T1000 (cell line): ENCODE measurements at regions not wholly inside any gene's neighbourhood (a gene's known extent, or its start where the extent isn't known, plus 50 kb on each side); places are given as distances from the start of the nearest gene placed in this dataset.
"Not testable (repeated sequence)": the region's sequence is repeated elsewhere in the genome, so short reads cannot be mapped to it uniquely, and the experiment has no call there.

Source experiments
- DNase-seq: peaks from one replicate; lab custom pipeline; 2025; ENCODE audit warnings: mixed read lengths; lab: John Stamatoyannopoulos, UW

GRCh38 chr15:85264614-85265190, 115.7 kb upstream of the AKAP13 start:
- DNase-seq: not testable (repeated sequence)

GRCh38 chr15:85267158-85267857, 113.1 kb upstream of the AKAP13 start:
- DNase-seq: not testable (repeated sequence)

GRCh38 chr15:85274315-85275050, 105.9 kb upstream of the AKAP13 start:
- no peak for DNase-seq

GRCh38 chr15:85276508-85276907, 103.9 kb upstream of the AKAP13 start:
- DNase-seq: no peak

- no peak for DNase-seq
These were observed 103.5 kb upstream of the AKAP13 start for GRCh38 chr15:85276921-85277320.

GRCh38 chr15:85277847-85278370, 102.5 kb upstream of the AKAP13 start:
- DNase-seq: no peak

GRCh38 chr15:85280203-85280602, 100.2 kb upstream of the AKAP13 start:
- DNase-seq: no peak

GRCh38 chr15:85281293-85281882, 99.0 kb upstream of the AKAP13 start:
- DNase-seq: no peak

GRCh38 chr15:85282504-85283115, 97.8 kb upstream of the AKAP13 start:
- peak; percentile 40 for DNase-seq

- DNase-seq: not testable (repeated sequence)
These were observed 96.6 kb upstream of the AKAP13 start for GRCh38 chr15:85283815-85284214.

GRCh38 chr15:85284497-85284896, 95.9 kb upstream of the AKAP13 start:
- DNase-seq: no peak

- peak; percentile 11 for DNase-seq
These were observed 90.6 kb upstream of the AKAP13 start for GRCh38 chr15:85289677-85290365.

- DNase-seq: not testable (repeated sequence)
These were observed 87.8 kb upstream of the AKAP13 start for GRCh38 chr15:85292583-85292982.

- DNase-seq: peak; percentile 46
These were observed 83.6 kb upstream of the AKAP13 start for GRCh38 chr15:85296615-85297402.

- no peak for DNase-seq
These were observed 82.9 kb upstream of the AKAP13 start for GRCh38 chr15:85297537-85297936.

GRCh38 chr15:85298366-85298765, 82.0 kb upstream of the AKAP13 start:
- no peak for DNase-seq

GRCh38 chr15:85298941-85299340, 81.5 kb upstream of the AKAP13 start:
- DNase-seq: no peak

- DNase-seq: no peak
These were observed 78.1 kb upstream of the AKAP13 start for GRCh38 chr15:85302271-85302670.

GRCh38 chr15:85305050-85305449, 75.4 kb upstream of the AKAP13 start:
- no peak for DNase-seq

GRCh38 chr15:85306946-85307686, 73.3 kb upstream of the AKAP13 start:
- no peak for DNase-seq
